Germinal center (tissue), 1 donor: ENCODE measurements at regions not wholly inside any gene's neighbourhood (a gene's known extent, or its start where the extent isn't known, plus 50 kb on each side); places are given as distances from the start of the nearest gene placed in this dataset.
"Not testable (repeated sequence)": the region's sequence is repeated elsewhere in the genome, so short reads cannot be mapped to it uniquely, and the experiment has no call there.

Experiments used
- DNase-seq: peaks from one replicate; pipeline ENCODE4 v3.0.0; 2012; ENCODE audit warnings: mixed read lengths, low spot score

DNA sequence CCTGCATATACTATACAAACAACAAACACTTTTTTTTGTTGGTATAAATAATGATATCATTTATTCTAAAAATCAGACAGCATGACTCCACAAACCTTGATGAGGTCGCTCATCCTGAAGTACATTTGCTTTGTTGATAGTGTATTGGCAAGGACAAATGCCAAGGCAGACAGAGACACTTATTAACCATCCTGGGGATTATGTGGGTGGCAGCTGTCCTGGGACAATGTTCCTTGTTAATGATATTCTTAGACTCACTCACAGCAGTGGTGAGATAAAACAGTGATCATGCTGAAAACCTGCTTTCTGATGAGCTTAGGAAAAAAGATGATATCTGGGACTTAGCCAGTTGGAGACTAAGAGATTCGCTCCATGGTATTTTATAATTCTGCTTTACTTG, 85.4 kb upstream of the OGFRL1 start:
- DNase-seq, result no peak

DNA sequence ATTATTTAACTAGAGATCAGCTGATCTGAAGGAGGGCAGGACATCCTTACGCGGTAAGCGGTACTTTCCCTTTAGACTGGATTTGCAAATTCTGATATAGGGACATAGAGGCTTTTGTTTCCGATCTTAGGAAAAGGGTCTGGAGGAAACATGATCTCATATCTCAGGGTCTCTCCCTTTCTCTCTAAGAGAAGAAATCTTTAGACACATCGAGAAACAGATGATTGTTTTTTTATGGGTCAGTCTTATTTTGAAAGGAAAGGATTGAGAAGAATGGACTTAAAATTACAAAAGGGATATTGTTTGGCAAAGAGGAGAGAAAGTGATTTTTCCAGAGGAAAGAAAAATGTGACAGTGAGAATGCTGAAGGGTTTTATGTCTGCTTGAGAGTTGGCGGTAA, 83.9 kb upstream of the OGFRL1 start:
- DNase-seq, result no peak

DNA sequence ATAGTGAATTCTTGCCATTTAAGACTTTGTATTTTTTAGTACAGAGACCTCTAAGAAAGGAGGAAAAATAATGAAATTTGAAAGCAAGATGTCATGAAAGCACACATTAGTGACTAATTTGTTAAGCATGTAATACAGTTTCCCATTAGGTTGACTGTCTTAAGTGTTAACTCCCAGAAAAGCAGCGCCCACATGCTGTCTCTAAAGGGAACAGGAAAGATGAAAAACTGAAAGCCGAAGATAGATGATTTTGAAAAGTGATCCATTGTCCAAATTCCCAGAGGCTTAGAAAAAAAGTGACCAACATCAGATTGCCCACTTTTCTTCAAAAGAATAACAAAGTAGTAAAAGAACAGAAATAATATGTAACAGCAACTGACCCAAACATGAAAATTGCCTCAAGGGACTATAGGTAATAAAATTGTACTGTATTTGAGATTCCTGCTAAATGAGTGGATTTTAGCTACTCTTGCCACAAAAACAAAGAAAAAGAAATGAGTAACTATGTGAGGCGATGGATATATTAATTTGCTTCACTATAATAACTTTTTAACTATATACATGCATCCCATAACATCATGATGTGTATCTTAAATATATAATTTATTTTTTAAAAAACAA, 83.2 kb upstream of the OGFRL1 start:
- DNase-seq, result no peak

DNA sequence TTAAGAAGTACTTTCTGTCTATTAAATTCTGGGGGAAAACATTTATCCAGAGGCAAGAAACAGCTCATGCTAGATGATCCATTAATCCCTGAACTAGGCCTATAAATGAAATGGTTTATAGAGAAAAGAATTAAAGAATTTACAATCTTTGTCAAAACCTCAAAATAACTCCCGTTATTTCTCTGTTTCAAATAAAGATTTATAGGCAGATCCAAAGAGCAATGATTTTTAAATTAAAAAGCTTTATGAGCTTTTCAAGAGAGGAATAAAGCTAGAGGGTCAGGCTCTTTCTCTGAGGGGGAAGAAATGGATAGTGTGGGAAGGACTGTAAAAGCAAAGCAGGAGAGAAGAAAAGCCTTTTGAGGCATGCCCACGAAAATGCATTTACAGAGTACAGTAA, 82.5 kb upstream of the OGFRL1 start:
- DNase-seq, result no peak

DNA sequence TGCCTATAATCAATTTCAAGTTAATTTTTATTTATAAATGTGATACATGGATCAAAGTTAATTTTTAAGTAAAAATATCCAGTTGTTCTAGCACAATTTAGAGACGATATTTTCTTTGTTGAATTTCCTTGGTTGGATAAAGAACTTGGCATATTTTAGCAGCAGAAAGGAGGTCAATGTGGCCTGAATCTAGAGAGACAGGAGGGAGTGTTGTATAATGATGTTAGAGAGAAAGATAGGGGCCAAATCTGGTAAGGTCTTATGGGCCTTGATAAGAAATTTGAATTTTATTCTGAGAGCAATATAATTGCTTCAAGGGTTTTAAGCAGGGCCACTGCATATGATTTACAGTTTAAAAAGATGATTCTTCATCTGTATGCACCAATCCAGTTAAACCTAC, 79.4 kb upstream of the OGFRL1 start:
- DNase-seq, result no peak

DNA sequence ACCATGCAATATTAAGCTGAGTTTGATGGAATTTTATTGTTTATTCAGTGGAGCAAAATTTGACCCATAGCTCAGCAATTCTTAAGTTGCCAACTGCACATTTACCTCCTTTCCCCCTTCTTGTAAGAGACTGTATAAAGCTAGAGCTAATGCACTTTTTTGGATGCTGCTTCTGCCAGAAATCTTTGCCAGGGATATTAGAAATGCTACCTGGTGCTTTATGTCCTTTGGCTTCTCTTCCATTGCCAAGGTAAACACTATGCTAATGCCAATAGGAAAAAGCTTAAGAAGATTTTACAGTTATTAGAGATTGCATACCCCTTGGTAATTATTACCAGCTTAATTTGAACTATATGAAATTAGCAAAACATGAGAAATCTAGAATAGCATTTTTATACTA, 79.0 kb upstream of the OGFRL1 start:
- no peak for DNase-seq

DNA sequence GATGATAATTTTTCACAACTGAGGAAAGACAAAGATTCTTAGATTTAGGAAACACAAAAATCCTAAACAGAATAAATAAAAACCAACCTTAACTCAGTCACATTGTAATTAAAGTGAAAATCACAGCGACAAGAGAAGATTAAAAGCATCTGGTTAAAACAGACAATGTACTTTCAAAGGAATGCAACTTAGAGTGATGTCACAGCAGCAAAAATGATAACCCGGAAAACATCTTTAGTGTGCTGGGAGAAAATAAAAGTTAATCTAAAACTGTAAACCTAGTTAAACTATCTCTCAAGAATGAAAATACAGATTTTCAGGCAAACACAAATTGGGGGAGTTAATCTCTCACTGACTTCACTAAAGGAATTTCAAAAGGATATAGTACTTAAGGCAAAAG, 76.8 kb upstream of the OGFRL1 start:
- DNase-seq, result no peak

DNA sequence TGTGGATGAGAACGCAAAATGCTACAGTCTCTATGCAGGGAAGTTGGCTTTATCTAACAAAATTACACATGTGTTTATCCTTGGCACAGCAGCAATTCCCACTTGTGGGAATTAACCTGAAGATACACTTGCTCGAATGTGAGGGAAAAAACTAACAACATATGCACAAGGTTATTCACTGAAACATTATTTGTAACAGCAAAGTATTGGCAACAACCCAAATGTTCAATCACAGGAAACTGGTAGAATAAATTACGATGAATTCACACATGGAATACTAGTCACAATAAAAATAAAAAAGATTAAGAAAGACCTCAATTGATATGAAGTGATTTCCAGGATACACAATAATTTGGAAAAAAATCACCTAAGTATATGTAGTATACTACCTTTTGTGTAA, 68.1 kb upstream of the OGFRL1 start:
- no peak for DNase-seq

DNA sequence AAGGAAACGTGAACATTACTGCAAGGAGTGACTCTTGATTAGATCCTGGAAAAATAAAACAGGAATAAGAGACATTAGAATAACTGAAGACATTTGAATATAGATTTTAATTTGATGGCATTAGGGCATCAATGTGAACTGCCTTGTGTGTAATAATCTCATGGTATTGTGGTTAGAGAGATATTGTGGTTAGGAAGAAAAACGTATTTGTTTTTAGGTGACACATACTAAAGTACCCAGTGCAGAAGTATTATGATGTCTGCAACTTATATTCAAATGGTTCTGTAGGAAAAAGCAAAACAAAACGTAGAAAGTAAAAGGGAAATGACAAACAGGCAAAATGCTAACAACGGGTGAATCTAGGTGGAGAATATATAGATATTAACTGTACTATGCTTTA, 65.9 kb upstream of the OGFRL1 start:
- DNase-seq, result no peak

DNA sequence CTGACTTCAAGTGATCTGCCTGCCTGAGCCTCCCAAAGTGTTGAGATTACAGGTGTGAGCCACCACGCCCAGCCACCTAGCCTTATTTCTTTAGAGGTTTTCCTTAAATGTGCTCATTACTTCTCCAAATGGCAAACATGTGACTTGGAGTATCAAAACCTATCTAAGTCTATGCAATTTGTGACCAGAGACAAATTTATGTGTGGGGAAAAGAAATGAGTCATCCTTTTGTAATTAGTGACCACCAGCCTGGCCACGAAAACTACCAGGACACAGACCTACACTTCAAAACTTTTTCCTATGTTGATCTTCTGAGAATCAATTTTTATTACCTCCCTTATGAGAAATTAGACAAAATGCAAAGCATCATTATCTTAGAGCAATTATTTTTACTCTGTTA, 64.6 kb upstream of the OGFRL1 start:
- DNase-seq, result no peak

DNA sequence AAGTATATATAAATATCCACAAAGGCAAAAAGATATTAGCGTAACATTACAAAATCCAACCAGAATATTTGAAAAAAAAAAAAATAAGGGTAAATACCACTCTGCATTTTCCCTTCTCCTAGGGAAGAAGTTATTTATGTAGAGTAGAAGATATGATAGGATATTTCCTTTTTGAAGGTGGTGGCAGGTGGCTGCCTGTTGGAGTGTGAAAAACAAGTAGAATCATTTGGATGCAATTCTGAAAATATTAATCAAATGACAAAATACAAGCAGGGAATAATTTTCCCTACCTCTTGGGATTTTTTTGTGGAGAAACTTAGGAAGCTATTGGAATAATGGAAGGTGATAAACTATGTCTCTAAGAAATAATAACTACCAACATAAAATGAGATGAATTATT, 62.5 kb upstream of the OGFRL1 start:
- no peak for DNase-seq

DNA sequence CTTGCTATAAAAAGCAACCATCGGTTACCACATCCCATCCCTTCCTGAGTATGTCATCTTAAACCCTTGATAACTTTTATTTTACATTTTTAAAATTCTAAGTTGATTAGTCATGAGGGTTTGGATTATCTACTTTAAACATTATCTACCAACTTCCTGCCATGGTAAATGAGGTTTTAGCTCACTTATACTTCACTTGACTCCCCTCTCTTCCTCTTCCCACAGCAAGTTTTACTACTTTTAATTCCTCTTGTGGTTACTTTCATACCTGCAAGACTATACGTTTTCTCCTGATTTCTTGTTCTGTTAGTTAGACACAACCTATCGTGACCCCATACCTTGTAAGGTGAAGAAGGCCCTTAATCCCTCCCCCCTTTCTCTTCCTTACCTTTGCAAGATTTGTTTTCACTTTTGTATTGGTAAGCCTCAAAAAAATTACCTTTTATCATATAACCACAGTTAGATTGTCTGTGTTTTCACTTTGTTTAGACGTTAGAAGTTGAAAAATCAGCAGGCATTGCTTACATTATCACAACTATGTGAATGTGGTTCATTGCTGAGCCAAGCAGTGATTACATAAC, 60.1 kb upstream of the OGFRL1 start:
- no peak for DNase-seq

DNA sequence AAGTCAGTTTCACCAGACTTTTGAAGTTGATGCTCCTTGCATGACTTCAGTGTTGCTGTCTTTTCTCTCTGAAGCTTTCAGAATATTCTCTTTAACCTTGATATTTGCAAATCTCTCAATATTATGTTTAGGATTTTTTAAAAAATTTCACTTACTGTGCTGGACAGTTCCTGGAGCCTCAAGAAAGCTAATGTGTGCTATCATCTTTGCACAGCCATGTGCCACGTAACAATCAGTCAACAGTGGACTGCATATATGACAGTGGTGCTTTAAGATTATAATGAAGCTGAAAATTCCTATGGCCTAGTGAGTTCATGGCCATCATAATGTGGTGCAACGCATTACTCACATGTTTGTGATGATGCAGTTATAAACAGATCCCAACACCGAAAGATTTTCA, 59.1 kb upstream of the OGFRL1 start:
- no peak for DNase-seq

DNA sequence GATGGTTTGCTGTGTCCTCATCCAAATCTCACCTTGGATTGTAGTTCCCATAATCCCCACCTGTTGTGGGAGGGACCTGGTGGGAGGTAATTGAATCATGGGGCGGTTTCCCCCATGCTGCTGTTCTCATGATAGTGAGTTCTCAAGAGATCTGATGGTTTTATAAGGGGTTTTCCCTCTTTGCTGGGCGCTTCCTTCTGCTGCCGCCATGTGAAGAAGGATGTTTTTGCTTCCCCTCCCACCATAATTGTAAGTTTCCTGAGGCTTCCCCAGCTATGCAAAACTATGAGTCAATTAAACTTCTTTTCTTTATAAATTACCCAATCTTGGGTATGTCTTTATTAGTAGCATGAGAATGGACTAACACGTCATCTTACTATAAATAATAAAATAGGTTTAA, 55.7 kb upstream of the OGFRL1 start:
- DNase-seq, result not testable (repeated sequence)

DNA sequence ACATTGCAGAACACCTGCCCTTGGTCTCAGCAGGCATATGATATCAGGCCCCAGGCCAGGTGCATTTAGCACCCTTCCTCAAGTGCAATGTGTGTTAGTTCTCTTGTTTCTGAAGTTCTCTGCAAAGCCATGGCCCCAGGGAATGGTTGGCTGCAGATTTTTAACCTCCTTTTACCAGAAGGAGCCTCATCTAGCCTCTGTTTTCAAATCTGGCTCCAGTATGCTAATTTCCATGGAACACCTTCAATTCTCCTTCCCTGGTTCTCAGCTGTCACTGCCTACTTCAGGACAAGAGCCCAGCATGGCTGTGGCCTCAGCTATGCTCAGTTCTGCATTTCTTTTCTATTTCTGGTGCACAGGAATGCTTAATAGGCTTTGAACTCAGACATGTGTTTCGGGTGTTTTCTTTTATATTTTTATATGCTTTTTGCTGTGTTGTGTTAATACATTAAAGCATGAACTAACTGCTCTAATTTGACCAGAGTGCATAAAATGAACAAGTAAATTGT, 51.6 kb upstream of the OGFRL1 start:
- no peak for DNase-seq

DNA sequence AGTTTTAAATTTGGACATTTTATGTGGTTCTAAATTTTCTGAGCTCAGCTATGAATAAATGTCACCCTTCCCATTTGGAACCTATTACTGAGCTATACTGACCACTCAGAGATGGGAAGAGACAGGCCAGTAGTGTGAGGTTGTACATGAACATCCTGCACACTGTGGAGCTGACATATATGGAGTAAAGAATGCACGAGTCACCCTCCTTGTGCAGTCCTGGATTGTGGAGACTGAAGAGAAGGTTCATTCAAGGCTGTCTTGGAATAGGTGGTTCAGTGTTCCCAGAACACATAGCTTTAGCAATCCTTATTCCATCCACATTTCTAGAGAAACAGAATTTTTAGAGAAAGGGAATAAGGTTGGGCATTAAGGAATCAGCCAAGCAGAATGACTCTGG, 50.3 kb upstream of the OGFRL1 start:
- DNase-seq, result no peak
